ENCODE measurements at regions not wholly inside any gene's neighbourhood (a gene's known extent, or its start where the extent isn't known, plus 50 kb on each side); places are given as distances from the start of the nearest gene placed in this dataset.
"Not testable (repeated sequence)": the region's sequence is repeated elsewhere in the genome, so short reads cannot be mapped to it uniquely, and the experiment has no call there.

DNA sequence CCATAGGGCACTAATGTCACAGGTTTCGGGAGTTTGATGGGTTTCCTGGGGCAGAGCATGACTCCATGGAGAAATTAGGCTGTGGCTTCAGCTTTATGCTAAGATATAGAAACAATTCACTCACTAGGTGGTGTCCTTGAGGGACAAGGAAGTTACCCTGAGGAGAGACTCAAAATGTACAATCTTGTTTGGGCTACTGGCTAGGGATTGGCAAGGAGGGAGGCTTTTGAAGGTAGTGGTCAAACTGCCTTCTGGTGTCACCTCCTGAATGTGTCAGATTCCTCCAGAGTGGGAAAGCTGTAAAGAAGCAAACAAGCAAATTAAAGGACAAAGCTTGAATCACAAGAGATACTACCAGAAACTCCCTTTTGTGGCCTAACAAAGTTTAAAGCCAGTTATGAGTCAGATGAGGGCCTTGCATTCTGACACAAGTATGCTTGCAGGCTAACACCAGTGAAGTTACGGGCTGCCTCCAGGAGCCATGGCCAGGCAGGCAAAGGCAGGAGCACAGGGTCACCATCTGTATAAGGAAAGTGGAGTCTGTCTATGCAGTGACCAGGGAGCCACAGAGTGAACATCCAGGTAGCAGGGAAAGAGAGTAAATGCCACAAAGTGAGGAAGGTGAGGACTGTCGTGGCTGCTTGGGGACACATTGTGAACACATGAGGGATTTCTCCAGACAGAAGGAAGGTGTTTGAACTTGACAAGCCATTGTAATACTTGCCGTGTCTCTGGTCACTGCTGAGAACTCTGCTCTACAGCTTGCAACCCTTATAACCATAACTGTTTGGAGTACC, 107.7 kb upstream of the DTNBP1 start:
- peak; percentile 17 for DNase-seq (ENCODE audit: low read depth, low spot score)

DNA sequence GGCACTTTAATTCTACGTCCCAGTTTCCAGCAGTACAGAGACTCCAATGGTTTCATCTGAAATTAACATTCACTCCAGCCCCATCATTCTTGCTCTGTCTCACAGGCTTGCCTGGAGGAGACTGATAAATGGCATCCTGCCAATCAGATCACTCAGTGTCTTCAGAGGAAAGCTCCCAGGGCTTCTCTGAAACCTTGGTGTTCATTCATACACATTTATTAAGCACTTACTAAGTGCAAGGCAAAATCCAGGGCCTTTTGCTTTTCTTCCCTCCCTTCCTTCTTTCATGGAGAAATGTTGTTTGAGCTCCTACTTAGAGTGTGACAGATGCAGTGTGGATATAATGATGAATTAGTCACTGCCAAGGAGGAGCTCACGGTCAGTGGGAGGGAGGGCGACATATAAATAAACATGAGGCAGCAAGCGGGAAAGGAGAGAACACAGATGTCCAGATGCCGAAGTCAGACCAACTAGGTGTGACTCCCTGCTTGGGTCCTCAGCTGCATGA, 106.7 kb upstream of the DTNBP1 start:
- DNase-seq (ENCODE audit: low read depth, low spot score): peak; percentile 20

DNA sequence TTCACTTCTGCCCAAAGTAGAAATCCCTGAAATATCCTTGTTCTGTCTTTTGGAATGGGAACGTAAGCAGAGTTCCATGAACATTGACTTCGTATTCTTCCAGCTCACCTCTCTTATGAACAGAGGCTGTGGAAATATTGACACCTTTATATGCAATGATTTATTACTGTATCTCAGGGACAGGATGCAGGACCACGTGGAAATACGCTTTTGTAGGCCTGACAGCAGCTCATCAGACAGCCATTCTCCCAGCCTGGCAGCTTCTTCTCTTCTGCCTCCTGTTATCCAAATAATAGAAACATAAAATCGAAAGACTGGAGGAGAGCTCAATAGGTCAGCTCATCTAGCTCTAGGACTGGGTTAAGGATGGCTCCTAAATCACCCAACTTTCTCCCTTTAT, 106.2 kb upstream of the DTNBP1 start:
- DNase-seq (ENCODE audit: low read depth, low spot score): no peak

DNA sequence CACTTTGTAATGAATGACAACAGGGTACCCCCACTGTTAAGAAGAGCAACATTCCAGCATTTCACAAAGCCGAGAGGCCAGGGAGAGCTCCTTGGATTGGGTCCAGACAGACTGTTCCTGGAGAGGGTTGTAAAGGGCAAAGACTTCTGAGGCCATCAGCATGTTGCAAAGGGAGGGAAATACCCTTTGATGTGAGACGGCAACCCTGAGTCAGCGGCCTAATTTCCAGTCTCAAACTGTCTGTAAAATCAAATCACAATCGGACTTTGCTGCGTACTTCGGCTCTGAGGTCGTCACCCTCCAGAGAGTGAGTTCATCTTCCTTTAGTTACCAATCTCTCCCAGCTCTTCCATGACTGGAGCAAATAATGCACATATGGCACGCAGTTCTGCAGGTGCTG, 101.0 kb upstream of the DTNBP1 start:
- peak; percentile 30 for DNase-seq (ENCODE audit: low read depth, low spot score)

DNA sequence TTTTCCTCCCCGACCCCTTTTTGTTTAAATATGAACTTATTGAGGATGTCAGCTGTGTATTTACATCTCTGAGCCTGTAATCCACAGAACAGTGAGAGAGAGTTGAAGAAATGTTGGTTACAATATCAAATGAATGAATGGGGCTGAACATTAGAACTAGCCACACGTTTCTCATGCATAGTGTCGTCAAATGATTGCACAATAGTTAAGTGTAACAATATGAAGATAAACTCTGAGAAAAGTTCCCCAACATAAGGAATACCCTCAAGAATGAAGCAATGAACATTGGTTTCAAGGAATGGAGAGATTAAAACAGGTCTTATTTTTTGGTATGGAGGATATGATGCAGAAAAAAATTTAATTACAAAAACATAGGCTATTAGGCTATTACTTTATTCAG, 100.5 kb upstream of the DTNBP1 start:
- no peak for DNase-seq (ENCODE audit: low read depth, low spot score)

DNA sequence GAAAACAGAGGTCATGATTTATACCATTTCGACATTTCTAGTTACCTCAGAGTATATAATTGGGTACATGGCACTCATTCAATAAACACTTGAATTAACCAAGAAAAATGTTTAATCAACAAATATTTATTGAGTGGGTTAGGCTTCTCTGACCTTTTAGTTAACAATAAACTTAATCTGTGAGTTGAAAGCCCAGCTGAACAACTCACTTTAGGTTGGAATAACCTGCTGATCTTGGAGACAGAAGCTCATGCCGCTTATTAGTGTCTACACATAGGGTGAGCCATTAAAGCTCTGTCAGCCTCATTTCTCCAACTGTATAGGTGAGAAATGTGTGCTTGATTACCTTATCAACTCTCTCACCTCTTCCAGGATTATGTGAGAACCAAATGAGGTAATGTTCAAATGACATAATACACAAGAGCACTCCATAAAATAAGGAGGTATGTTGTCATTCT, 98.2 kb upstream of the DTNBP1 start:
- DNase-seq (ENCODE audit: low read depth, low spot score): no peak

DNA sequence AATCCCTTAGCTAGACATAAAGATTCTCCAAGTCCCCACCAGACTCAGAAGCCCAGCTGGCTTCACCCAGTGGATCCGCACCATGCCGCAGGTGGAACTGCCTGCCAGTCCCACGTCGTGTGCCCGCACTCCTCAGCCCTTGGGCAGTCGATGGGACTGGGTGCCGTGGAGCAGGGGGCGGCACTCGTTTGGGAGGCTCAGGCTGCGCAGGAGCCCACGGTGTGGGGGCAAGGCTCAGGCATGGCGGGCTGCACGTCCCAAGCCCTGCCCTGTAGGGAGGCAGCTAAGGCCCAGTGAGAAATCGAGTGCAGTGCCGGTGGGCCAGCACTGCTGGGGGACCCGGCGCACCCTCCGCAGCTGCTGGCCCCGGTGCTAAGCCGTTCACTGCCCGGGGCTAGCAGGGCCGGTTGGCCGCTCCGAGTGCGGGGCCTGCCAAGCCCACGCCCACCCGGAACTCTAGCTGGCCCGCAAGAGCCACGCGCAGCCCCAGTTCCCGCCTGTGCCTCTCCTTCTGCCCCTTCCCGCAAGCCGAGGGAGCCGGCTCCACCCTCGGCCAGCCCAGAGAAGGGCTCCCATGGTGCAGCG, 95.9 kb upstream of the DTNBP1 start:
- DNase-seq (ENCODE audit: low read depth, low spot score): no peak

DNA sequence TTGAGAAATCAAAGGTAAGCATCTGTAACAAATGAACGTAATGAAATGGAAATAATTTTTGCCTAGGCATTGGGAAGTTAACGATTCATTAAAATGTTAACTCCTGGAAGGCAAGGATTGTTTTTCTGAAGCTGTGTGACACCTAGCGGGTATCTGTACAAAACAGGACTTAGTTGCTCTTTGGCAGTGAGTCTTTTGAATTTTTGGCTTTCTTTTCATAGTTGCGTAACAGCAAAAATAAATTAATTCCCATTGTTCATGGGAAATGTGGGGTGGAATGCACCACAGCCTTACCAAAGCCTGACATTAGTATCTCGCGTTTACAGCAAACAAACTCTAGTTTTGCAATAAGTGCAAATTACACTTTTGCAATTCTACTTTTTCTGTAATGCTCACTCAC, 92.7 kb upstream of the DTNBP1 start:
- DNase-seq (ENCODE audit: low read depth, low spot score): peak; percentile 26

DNA sequence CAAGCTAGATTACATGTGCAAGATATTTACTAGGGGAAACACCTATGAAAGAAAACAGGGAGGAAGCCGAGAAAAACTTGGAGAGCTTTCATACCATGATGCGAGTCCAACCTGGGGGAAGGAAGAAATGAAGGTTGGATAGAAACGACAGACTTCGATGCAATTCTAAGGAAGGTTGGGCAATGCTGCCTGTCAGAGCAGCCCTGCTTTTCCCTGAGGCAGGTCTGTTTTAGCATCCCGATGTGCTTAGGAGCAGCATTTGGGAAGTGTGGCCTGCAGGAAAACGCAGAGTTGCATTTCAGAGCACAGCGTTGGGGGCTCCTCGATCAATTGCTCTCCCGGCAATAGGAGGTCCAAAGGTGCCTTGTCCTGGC, 91.9 kb upstream of the DTNBP1 start:
- no peak for DNase-seq (ENCODE audit: low read depth, low spot score)

DNA sequence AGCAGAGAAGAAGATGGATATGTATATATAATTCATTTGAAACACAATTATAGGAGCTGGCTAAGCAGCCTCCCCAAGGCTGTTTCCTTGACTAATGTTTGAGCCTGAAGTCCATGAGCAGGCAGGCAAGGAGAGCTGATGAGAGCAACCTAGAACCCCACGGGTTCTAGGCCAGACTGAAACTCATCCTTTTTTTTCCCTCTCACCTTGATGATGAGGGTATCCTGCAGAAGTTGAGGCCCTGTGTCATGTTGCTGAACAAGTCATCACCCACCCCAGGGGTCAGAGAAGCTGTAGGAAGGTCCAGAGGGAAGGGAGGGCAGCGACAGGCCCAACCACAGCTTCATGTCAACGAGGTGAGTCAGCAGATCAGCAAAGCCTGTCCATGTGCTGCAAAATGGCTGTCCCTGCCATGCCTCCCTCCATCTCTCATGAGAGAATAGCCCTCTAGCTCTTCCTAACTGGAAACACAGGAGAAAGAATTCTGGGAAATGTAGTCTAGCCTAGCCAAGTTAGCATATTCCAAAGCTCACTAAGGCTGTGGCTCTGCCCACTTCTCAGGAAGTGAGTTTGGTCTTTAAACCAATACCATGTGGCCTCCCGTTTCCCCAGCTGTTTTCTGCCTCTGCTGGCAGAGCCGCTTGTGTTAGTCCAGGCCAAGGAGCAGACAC, 91.3 kb upstream of the DTNBP1 start:
- peak; percentile 50 for DNase-seq (ENCODE audit: low read depth, low spot score)

DNA sequence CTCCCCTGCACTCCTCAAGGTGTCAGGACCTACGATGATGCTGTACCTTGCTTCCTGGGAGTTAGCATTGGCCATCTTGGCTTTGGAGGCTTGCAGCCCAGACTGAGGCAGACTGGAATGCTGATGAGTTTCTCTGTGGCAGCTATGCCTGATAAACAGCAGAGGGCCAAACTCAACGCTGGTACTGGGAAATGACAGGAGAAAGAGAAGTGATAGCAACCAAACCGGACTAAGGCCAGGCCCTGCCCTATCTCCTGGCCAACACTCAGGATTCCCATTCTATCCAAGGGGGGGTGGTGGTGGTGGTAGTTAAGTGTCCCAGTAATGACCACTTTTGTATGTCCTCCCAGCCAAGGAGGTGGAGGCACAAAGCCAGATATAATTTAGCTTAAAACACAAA, 90.0 kb upstream of the DTNBP1 start:
- DNase-seq (ENCODE audit: low read depth, low spot score): no peak

DNA sequence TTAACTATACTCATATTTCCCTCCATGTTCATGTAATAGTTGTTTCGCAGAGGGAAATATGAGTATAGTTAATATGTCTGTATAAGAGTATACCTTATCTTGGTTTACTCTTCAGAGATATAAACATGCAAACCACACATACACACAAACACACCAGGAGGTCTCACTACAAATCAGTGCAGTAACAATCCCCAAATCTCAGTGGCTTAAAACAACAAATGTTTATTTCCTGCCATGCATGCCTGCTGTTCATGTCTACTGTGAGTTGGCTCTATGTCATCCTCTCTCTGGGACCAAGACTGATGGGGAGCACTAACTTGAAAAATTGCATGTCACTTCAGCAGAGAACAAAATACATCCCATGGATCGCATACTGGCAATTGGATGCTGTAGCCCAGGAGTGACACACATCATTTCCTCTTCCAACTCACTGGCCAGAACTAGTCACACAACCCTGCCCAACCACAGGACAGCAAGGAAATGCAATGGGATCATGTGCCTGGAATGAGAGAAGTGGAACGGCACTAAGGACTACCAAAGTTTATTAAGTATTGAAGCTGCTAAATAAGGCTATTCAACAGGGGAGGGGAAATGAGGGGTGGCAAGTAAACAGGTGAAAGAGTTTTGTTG, 89.0 kb upstream of the DTNBP1 start:
- no peak for DNase-seq (ENCODE audit: low read depth, low spot score)

DNA sequence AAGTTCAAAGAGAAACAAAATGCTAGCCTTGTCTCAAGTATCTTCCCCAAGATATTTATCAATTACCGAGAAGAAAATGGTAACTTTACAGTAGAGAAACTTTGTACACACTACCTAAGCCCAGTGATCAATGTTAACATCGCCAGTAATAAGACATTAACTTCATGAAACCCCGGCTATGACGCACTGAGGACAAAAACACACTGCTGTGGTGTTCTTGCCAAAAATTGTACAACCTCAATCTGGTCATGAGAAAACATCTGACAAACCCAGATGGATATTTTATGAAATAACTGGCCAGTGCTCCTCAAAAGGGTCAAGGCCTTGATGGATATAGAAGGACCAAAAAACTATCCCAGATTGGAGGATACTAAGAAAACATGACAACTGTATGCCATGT, 85.5 kb upstream of the DTNBP1 start:
- no peak for DNase-seq (ENCODE audit: low read depth, low spot score)

DNA sequence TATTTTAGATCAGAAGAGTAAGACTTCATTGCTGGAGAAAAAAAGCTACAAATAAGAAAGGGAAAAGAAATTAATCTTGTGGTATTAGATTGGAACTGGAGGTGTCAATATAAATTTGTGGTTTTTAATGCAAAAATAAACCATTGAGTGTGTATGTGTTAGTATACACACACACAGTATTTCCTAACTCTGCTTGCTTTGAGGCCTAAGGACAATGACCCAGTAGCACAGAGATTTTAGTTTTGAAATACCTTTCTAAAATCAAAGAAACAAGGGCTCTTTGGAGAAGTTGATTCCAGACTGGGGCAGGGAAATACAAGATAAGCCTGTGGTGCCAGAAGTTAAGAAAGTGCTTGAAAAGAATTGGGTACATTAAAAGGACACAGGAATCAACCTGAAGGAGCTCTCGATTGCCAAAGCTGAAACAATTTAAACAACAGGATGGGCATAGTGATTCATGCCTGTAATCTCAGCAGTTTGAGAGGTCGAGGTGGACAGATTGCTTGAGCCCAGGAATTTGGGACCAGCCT, 84.6 kb upstream of the DTNBP1 start:
- no peak for DNase-seq (ENCODE audit: low read depth, low spot score)

DNA sequence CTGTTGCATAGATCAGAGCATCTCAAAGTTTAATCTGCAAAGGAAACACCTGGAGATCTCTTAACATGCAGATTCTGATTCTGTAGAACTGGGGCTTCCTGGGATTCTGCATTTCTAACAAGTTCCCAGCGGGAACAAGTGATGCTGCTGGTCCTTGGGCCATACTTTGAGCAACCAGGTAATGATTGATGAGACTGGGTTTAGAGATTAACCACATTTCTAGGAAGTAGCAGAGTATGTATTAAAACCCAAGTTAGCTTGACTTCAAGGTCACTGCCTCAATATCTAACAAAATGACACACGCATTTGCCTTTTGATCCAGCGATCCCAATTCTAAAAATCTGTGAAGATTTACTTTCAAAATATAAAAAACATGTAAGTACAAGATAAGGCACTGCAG, 83.0 kb upstream of the DTNBP1 start:
- no peak for DNase-seq (ENCODE audit: low read depth, low spot score)

DNA sequence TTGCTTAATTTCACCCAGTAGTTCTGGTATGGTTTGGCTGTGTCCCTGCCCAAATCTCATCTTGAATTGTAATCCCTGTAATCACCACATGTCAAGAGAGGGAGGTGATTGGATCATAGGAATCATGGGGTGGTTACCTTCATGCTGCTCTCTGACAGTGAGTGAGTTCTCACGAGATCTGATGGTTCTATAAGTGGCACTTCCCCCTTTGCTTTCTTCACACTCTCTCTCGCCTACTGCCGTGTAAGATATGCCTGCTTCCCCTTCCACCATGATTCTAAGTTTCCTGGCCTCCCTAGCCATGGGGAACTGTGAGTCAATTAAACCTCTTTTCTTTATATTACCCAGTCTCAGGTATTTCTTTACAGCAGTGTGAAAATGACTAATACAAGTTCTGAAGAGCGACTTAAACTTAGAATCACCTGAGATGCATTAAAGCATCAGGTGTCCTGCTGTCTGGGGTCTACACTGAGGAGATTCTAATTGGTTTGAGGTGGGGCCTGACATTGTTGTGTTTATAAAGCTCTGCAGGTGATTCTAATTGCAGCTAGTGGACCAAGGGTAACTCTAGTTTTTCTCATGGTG, 82.1 kb upstream of the DTNBP1 start:
- DNase-seq (ENCODE audit: low read depth, low spot score): no peak

DNA sequence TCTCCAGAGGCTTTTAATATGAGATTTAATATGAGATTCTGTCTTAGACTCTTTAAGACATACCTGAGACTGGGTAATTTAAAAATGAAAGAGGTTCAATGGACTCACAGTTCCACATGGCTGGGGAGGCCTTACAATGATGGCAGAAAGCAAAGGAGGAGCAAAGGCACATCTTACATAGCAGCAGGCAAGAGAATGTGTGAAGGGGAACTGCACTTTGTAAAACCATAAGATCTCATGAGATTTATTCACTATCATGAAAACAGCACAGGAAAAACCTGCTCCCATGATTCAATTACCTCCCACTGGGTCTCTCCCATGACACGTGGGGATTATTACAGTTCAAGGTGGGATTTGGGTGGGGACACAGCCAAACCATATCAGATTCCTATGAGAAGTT, 79.2 kb upstream of the DTNBP1 start:
- not testable (repeated sequence) for DNase-seq (ENCODE audit: low read depth, low spot score)

DNA sequence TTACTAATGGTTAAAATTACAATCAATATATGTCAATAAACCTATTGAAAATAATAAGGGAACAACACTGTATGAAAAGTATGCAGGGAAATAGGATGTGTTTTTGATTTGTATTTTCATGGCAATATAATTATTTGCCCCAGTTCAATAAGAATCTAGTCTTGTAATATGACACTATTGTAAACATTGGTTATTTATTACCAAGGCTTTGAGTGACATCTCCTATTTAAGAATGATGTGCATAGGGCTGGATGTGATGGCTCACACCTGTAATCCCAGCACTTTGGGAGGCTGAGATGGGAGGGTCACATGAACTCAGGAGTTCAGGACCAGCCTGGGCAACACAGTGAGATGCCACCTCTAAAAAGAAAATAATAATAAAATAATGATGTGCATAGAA, 78.6 kb upstream of the DTNBP1 start:
- no peak for DNase-seq (ENCODE audit: low read depth, low spot score)

DNA sequence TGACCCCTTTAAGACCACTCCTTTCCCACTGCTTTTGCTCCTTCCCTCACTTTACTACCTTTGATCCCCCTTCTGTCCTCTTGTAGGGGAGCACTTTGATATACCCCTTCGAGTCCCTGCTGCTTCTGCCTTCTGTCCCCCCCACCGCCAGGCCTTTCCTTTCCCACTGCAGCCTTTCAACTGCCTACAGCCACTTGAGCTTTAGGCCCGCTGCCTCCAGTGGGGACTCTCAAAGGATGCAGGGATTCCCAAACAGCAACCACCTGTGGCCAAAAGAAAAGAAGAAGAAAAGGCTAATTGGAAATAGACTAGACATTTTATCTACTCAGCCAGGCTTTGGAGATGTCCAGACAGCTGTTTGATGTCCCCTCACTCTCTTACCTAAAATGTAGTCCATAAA, 77.0 kb upstream of the DTNBP1 start:
- DNase-seq (ENCODE audit: low read depth, low spot score): no peak

DNA sequence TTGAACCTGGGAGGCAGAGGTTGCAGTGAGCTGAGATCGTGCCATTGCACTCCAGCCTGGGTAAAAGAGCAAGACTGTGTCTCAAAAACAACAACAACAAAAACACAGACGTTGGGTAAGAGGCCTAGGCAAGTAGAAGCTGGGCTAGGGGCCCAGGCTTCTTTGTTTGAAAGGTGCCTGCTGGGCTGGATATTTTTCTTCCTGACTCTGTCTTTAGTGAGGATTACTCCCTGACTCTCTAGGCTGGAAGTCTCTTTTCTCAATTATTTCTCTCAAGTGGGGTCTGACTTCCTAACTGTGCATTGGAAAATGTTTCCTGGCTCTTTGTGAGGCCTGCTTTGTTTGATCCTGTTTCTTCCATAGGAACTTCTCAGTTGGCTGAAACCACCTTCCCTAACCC, 76.5 kb upstream of the DTNBP1 start:
- no peak for DNase-seq (ENCODE audit: low read depth, low spot score)

DNA sequence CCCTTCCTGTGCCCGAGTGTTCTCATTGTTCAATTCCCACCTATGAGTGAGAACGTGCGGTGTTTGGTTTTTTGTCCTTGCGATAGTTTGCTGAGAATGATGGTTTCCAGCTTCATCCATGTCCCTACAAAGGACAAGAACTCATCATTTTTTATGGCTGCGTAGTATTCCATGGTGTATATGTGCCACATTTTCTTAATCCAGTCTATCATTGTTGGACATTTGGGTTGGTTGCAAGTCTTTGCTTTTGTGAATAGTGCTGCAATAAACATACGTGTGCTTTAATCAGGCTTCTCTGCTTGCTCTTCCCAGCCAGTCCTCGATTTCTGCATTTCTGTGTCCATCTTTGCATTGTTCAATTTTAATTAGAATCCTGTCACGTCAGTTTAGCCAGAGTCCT, 75.4 kb upstream of the DTNBP1 start:
- DNase-seq (ENCODE audit: low read depth, low spot score): not testable (repeated sequence)

DNA sequence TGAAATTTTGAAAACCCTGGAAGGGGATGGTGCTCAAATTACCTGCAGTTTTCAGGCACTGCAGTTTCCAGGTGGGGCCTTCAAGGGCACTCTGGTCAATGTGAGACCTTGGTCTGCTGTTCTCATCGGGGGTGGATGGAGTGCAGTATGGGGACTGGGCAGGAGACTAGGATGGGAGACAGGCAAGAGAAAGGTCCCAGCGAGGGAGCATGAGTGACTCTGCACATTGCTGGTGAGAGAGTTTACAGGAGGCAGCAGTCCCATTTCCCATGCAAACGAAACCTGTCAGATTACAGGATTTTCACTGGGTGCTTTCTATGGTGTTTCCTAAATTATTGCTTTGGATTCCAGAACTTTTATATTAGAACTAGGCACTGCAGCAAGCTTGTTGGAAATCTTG, 73.5 kb upstream of the DTNBP1 start:
- no peak for DNase-seq (ENCODE audit: low read depth, low spot score)

Data from astrocyte of the hippocampus (primary cell).